Stomach (tissue), 4 donors: ENCODE measurements at regions not wholly inside any gene's neighbourhood (a gene's known extent, or its start where the extent isn't known, plus 50 kb on each side); places are given as distances from the start of the nearest gene placed in this dataset.

Source experiments
- POLR2A ChIP-seq, 4 donors: fragments of 450-650 bp; IDR thresholded peaks; one replicate each; pipeline ENCODE4 v1.6.1; 2016; ENCODE audit warnings: antibody characterized with exemption in 4 of 4, control low read depth in 2 of 4, mild to moderate bottlenecking in 1 of 4, moderate library complexity in 1 of 4
- TF ChIP-seq, protein P1 (sequence below), 7 experiments: fragments of 450-650 bp in 4 of 7; fragments of 200-600 bp in 3 of 7; sonication (generic) in 3 of 7; IDR thresholded peaks; one replicate each; pipeline ENCODE4 v1.5.1; 2016 to 2019; ENCODE audit warnings: antibody characterized with exemption in 7 of 7, control low read depth in 2 of 7, mild to moderate bottlenecking in 1 of 7

GRCh38 chr18:34311468-34311867 is 86.8 kb upstream of the NOL4 start:
- TF ChIP-seq, protein P1, sequence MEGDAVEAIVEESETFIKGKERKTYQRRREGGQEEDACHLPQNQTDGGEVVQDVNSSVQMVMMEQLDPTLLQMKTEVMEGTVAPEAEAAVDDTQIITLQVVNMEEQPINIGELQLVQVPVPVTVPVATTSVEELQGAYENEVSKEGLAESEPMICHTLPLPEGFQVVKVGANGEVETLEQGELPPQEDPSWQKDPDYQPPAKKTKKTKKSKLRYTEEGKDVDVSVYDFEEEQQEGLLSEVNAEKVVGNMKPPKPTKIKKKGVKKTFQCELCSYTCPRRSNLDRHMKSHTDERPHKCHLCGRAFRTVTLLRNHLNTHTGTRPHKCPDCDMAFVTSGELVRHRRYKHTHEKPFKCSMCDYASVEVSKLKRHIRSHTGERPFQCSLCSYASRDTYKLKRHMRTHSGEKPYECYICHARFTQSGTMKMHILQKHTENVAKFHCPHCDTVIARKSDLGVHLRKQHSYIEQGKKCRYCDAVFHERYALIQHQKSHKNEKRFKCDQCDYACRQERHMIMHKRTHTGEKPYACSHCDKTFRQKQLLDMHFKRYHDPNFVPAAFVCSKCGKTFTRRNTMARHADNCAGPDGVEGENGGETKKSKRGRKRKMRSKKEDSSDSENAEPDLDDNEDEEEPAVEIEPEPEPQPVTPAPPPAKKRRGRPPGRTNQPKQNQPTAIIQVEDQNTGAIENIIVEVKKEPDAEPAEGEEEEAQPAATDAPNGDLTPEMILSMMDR (IDR thresholded peaks at IDR 0.05), result no peak
- TF ChIP-seq POLR2A (IDR thresholded peaks at IDR 0.05), result no peak
